ENCODE measurements at regions not wholly inside any gene's neighbourhood (a gene's known extent, or its start where the extent isn't known, plus 50 kb on each side); places are given as distances from the start of the nearest gene placed in this dataset.

DNA sequence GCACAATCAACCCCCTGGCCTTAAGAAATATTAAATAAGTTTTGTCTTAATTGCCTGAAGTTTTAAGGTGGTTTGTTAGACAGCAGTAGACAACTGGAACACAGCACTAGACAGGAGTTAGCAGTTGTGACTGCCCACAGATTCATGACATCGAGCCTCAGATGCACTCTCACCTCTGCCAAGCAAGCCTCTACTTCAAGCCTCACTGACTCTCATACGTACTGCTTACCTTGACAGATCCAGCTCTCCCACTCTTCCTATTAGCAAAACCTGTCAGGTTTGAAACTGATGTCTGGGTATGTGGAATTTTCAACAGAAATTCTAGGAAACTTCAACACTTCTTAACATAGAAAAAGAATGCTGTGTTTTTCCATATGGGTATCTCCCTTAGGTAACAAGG is 382.9 kb upstream of the DPH6 start:
- TF ChIP-seq, protein P1, sequence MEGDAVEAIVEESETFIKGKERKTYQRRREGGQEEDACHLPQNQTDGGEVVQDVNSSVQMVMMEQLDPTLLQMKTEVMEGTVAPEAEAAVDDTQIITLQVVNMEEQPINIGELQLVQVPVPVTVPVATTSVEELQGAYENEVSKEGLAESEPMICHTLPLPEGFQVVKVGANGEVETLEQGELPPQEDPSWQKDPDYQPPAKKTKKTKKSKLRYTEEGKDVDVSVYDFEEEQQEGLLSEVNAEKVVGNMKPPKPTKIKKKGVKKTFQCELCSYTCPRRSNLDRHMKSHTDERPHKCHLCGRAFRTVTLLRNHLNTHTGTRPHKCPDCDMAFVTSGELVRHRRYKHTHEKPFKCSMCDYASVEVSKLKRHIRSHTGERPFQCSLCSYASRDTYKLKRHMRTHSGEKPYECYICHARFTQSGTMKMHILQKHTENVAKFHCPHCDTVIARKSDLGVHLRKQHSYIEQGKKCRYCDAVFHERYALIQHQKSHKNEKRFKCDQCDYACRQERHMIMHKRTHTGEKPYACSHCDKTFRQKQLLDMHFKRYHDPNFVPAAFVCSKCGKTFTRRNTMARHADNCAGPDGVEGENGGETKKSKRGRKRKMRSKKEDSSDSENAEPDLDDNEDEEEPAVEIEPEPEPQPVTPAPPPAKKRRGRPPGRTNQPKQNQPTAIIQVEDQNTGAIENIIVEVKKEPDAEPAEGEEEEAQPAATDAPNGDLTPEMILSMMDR (IDR thresholded peaks at IDR 0.05), result no peak
- no peak for TF ChIP-seq POLR2AphosphoS5 (IDR thresholded peaks at IDR 0.05)
- no peak for TF ChIP-seq POLR2A (IDR thresholded peaks at IDR 0.05)

Data from prostate gland (tissue), 2 donors.